ENCODE measurements at regions not wholly inside any gene's neighbourhood (a gene's known extent, or its start where the extent isn't known, plus 50 kb on each side); places are given as distances from the start of the nearest gene placed in this dataset.

DNA sequence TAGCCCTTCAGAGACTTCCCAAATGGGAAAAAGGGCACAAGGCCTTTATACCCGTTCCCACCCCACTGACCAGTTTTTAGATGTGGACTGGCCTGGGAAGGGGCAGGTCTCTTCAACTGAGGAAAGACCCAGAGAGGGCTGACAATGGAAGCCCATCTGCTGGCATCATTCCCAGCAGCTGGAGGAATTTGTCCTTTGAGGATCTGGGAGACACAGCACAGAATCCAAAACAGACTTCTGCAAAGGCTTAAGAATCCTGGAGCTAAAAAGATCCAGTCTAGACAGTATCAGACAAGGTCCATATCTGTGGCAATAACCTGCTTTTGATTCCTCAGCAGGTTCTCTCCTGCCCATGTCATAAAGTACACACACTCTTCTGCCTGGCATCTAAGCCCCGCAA is 329.2 kb downstream of the TMEM167A start:
- Histone ChIP-seq H3K4me1 (peaks cover 0 to 23% (median 4%) of the 10 kb centered on the region in 4 donors), H3K36me3 (no peaks in the 10 kb centered on the region), H3K27ac (no peak overlapping the region), H3K27me3 (no peaks in the 10 kb centered on the region), H3K9me3 (no peaks in the 10 kb centered on the region), H3K4me3 (no peak overlapping the region)
- TF ChIP-seq POLR2A (IDR thresholded peaks at IDR 0.05), result no peak
- TF ChIP-seq, protein P1, sequence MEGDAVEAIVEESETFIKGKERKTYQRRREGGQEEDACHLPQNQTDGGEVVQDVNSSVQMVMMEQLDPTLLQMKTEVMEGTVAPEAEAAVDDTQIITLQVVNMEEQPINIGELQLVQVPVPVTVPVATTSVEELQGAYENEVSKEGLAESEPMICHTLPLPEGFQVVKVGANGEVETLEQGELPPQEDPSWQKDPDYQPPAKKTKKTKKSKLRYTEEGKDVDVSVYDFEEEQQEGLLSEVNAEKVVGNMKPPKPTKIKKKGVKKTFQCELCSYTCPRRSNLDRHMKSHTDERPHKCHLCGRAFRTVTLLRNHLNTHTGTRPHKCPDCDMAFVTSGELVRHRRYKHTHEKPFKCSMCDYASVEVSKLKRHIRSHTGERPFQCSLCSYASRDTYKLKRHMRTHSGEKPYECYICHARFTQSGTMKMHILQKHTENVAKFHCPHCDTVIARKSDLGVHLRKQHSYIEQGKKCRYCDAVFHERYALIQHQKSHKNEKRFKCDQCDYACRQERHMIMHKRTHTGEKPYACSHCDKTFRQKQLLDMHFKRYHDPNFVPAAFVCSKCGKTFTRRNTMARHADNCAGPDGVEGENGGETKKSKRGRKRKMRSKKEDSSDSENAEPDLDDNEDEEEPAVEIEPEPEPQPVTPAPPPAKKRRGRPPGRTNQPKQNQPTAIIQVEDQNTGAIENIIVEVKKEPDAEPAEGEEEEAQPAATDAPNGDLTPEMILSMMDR (IDR thresholded peaks at IDR 0.05), result no peak
- no peak for TF ChIP-seq EP300 (IDR thresholded peaks at IDR 0.05)
- no peak for DNase-seq (ENCODE audit: low spot score in 2 of 2)
- 78 to 82% methylated on average over 2 of the region's 2 CpGs for WGBS, 2 donors

DNA sequence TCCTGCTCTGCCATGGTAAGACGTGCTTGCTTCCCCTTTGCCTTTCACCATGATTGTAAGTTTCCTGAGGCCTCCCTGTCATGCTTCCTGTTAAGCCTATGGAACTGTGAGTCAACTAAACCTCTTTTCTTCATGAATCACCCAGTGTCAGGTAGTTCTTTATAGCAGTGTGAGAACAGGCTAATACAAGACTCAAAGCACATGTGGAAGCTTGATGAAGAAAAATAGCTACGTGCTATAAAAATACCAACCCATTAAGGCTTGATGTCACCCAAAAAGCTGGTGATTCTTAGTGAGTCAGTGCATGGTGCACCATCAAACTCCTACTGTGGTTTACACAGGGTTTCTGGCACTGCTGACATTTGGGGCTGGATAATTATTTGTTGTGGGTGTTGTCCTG is 332.2 kb downstream of the TMEM167A start:
- TF ChIP-seq, protein P1 (IDR thresholded peaks at IDR 0.05), result no peak
- TF ChIP-seq EP300 (IDR thresholded peaks at IDR 0.05) (no peak), POLR2A (IDR thresholded peaks at IDR 0.05) (no peak)
- DNase-seq (ENCODE audit: low spot score in 2 of 2), result no peak
- peaks cover 0 to 19% (median 2%) of the 10 kb centered on the region in 4 donors for H3K4me1 ChIP-seq
- H3K36me3 ChIP-seq, result no peaks in the 10 kb centered on the region
- H3K4me3 ChIP-seq, result no peak overlapping the region
- WGBS, 2 donors, result 87 to 96% methylated on average over 2 of the region's 2 CpGs
- no peak overlapping the region for H3K27ac ChIP-seq
- H3K9me3 ChIP-seq, result no peaks in the 10 kb centered on the region
- no peaks in the 10 kb centered on the region for H3K27me3 ChIP-seq

DNA sequence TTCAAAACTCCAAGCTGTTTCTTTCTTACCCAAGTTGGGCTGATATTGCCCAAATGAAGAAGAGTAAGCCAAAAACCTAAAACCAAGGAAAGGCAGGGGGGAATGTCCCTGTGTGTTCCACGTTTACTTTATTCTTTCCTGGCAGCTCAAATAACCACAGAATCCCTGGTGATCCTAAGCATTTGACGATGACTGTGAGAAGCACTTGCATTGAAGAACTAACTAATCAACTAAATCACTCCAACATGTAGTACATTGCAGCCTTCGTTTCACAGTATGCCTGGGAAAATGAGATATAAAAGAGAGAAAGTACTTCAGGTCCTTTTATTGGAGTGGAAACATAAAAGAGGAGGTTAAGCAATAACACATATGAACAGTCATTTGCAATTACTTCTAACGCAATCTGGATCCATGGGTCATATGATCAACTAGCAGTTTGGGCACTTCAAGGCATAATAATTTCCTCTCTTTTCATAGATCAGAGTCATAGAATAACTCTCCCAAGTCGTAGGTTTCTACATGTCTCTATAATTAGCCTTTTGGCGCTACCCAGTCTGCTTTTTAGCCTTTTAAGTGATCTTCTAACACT is 338.4 kb downstream of the TMEM167A start:
- no peaks in the 10 kb centered on the region for H3K9me3 ChIP-seq
- no peak overlapping the region for H3K4me3 ChIP-seq
- H3K27ac ChIP-seq, result no peak overlapping the region
- H3K4me1 ChIP-seq, result no peaks in the 10 kb centered on the region
- no peak for TF ChIP-seq EP300 (IDR thresholded peaks at IDR 0.05)
- TF ChIP-seq, protein P1 (IDR thresholded peaks at IDR 0.05), result no peak
- TF ChIP-seq POLR2A (IDR thresholded peaks at IDR 0.05), result no peak
- DNase-seq (ENCODE audit: low spot score in 2 of 2), result no peak
- no peaks in the 10 kb centered on the region for H3K36me3 ChIP-seq
- 64 to 73% methylated on average over 6 of the region's 6 CpGs for whole genome bisulfite sequencing, 2 donors
- no peaks in the 10 kb centered on the region for H3K27me3 ChIP-seq

DNA sequence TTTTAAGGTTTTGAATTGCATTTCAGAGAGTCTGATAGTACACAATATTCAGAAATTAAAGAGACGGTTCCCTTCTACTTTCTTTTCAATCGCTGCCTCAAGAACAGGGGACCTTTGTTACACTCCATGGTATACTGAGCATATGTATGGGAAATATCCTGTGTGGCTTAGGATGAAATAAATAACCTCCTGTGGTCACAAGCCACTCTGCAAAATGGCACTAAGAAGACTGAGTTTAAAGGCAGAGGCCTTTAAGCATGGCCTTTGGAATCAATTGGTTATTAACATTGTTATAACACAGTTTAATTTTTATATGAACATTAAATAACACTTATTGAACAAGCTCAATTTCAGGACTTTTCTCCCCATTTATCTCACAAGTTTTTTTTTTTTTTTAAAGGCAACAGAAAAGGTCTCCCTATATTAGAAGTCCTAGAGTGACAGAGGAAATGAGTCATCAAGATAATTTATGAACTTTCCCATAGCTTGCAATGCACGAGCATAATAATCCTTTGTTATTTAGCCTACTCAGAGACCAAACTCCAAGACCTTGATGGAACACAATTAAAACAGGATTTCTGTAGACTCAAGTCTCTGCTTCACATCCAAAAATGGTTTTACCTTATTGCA is 341.9 kb downstream of the TMEM167A start:
- 33 to 43% methylated on average over 3 of the region's 3 CpGs for WGBS, 2 donors
- Histone ChIP-seq H3K36me3 (no peaks in the 10 kb centered on the region), H3K27ac (peak overlapping the region in 1 of 4 donors; percentile 42), H3K4me1 (no peaks in the 10 kb centered on the region), H3K27me3 (no peaks in the 10 kb centered on the region), H3K9me3 (no peaks in the 10 kb centered on the region), H3K4me3 (no peak overlapping the region)
- TF ChIP-seq EP300 (IDR thresholded peaks at IDR 0.05) (no peak), POLR2A (IDR thresholded peaks at IDR 0.05) (no peak)
- TF ChIP-seq, protein P1 (IDR thresholded peaks at IDR 0.05), result no peak
- no peak for DNase-seq (ENCODE audit: low spot score in 2 of 2)

DNA sequence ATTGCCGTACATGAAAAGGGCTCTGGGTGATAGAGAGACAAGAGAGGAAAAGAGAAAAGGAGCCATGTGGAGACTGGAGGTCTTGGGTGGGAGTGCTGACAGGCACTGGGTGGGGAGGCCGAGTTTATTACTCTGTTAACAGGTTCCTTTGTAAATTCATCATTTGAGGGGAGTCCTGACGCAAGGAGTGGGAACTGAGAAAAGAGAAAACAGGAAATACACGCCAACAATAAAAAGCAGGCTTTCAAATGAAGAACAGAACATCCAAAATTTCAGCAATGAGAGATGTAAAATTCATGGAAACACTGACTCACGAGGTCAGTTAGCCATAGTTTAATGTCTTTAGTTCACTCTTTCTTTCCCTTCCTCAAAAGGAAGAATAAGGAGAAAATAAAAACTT is 342.8 kb downstream of the TMEM167A start:
- no peak for TF ChIP-seq EP300 (IDR thresholded peaks at IDR 0.05)
- TF ChIP-seq POLR2A (IDR thresholded peaks at IDR 0.05), result no peak
- TF ChIP-seq, protein P1 (IDR thresholded peaks at IDR 0.05), result no peak
- 42 to 50% methylated on average over 5 of the region's 5 CpGs for WGBS, 2 donors
- Histone ChIP-seq H3K4me3 (no peak overlapping the region), H3K9me3 (no peaks in the 10 kb centered on the region), H3K36me3 (no peaks in the 10 kb centered on the region), H3K27me3 (no peaks in the 10 kb centered on the region), H3K27ac (peak overlapping the region in 1 of 4 donors; percentile 8), H3K4me1 (no peaks in the 10 kb centered on the region)
- DNase-seq (ENCODE audit: low spot score in 2 of 2), result no peak

All from tibial nerve (tissue), 4 donors.